ENCODE measurements at regions not wholly inside any gene's neighbourhood (a gene's known extent, or its start where the extent isn't known, plus 50 kb on each side); places are given as distances from the start of the nearest gene placed in this dataset.
A peak's percentile ranks its signal among the peaks of the same experiment; 100 is the strongest.
"Not testable (repeated sequence)": the region's sequence is repeated elsewhere in the genome, so short reads cannot be mapped to it uniquely, and the experiment has no call there.

- DNase-seq (ENCODE audit: low spot score), result peak; percentile 65
These were observed 79.6 kb downstream of the INSIG1 start for GRCh38 chr7:155377071-155377837.

- DNase-seq (ENCODE audit: low spot score), result no peak
These were observed 79.9 kb upstream of the EN2 start for GRCh38 chr7:155377838-155378579.

GRCh38 chr7:155378580-155378934 is 79.4 kb upstream of the EN2 start:
- no peak for DNase-seq (ENCODE audit: low spot score)

GRCh38 chr7:155378959-155379871 is 78.7 kb upstream of the EN2 start:
- DNase-seq (ENCODE audit: low spot score), result no peak

GRCh38 chr7:155380221-155380861 is 77.6 kb upstream of the EN2 start:
- peak; percentile 99 for DNase-seq (ENCODE audit: low spot score)

- no peak for DNase-seq (ENCODE audit: low spot score)
These were observed 76.7 kb upstream of the EN2 start for GRCh38 chr7:155380976-155381851.

GRCh38 chr7:155381852-155382801 is 75.8 kb upstream of the EN2 start:
- DNase-seq (ENCODE audit: low spot score), result no peak

GRCh38 chr7:155382802-155383171 is 75.1 kb upstream of the EN2 start:
- DNase-seq (ENCODE audit: low spot score), result no peak

- DNase-seq (ENCODE audit: low spot score), result no peak
These were observed 74.0 kb upstream of the EN2 start for GRCh38 chr7:155383756-155384491.

- DNase-seq (ENCODE audit: low spot score), result no peak
These were observed 73.2 kb upstream of the EN2 start for GRCh38 chr7:155384751-155385150.

GRCh38 chr7:155385182-155385581 is 72.7 kb upstream of the EN2 start:
- DNase-seq (ENCODE audit: low spot score), result not testable (repeated sequence)

GRCh38 chr7:155386608-155387007 is 71.3 kb upstream of the EN2 start:
- no peak for DNase-seq (ENCODE audit: low spot score)

- no peak for DNase-seq (ENCODE audit: low spot score)
These were observed 70.8 kb upstream of the EN2 start for GRCh38 chr7:155387066-155387620.

GRCh38 chr7:155388561-155388960 is 69.4 kb upstream of the EN2 start:
- DNase-seq (ENCODE audit: low spot score), result no peak

GRCh38 chr7:155391414-155391813 is 66.5 kb upstream of the EN2 start:
- DNase-seq (ENCODE audit: low spot score), result no peak

- DNase-seq (ENCODE audit: low spot score), result no peak
These were observed 65.0 kb upstream of the EN2 start for GRCh38 chr7:155392726-155393570.

- no peak for DNase-seq (ENCODE audit: low spot score)
These were observed 63.5 kb upstream of the EN2 start for GRCh38 chr7:155394413-155394812.
